HG02943 (cell line): ENCODE measurements at regions not wholly inside any gene's neighbourhood (a gene's known extent, or its start where the extent isn't known, plus 50 kb on each side); places are given as distances from the start of the nearest gene placed in this dataset.
"Not testable (repeated sequence)": the region's sequence is repeated elsewhere in the genome, so short reads cannot be mapped to it uniquely, and the experiment has no call there.

ENCODE experiments used
- ATAC-seq: cut with Tn5 transposase; IDR thresholded peaks from one replicate; pipeline ENCODE4 v1.9.1; 2021; ENCODE audit warnings: mild to moderate bottlenecking, low read depth, moderate library complexity; ENCODE audit not compliant: unreplicated experiment

DNA sequence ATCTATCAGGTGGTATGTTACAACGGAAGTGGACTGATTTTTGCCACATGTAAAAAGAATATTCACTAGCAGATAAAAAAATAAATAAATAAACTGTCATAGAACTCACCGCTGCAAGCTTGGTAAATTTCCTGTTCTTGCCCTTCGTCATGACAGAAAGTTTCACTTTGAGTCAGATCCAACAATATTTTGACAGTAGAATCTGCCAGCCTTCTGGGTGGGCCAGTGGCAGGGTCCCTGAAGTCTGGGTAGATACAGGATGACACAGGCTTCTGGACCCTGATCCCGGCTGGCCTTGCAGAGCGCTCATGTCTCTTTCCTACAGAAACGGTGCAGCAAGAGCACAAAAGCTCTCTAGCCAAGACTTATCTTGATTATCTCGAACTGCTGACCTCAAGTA lies 97.8 kb upstream of the PMAIP1 start:
- ATAC-seq: peak; percentile 83

DNA sequence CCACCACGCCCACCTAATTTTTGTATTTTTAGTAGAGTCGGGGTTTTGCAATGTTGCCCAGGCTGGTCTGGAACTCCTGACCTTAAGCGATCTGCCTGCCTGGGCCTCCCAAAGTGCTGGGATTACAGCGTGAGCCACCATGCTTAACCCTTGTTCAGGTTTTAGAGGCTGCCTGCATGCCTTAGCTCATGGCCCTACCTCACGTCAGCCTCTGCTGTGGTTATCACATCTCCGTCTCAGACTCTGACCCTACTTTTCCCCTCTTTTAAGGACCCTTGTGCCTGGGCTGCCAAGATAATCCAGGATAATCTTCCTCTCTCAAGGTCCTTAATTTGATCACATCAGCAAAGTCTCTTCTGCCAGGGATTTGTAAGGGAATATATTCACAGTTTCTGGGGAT lies 98.2 kb upstream of the PMAIP1 start:
- no peak for ATAC-seq

DNA sequence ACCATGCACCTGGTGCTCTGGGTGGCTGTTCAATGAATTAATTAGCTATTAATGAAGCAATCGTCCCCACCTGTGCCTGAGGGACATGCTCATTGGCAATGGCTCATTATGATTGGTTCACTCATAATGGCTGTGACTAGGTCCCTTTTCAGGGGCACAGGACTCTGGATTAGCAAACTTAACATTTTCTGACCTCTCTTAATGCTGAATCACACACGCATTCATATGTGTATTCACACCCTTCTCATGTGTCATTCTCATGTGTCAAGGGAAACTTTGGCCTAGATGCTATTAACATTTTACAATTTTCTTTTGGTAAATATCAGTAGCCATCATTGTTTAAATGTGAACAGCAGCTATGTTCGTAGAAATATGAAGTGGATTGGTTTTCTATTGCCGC lies 98.9 kb upstream of the PMAIP1 start:
- no peak for ATAC-seq

DNA sequence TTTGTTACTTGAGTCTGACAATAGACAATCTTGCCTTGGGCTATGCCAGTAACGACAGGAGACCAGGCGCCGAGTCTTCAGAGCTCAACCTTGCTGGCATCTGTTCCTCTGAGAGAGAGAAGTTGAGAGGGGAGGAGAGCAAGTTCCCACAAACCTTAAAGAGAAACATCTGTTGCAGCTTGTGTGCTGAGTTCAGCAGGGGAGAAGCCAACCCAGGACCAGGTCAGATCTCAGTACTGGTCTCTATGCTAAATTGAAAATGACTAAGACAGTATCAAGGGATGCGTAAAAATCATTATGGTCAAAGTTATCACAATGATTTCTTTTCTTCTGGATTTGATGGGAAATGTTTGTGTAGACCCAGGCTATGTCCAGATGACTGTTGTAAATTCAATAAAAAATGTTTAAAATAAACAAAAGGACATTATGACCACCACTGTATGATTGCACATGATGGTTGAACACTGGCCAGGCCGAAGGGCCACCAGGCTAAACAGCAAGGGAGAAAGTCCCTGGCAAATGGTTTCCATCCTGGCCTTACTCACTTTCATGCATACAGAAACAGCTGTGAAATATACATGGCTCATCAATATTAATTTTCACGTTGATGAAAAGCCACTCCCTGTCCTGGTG lies 100.3 kb upstream of the PMAIP1 start:
- ATAC-seq: no peak

DNA sequence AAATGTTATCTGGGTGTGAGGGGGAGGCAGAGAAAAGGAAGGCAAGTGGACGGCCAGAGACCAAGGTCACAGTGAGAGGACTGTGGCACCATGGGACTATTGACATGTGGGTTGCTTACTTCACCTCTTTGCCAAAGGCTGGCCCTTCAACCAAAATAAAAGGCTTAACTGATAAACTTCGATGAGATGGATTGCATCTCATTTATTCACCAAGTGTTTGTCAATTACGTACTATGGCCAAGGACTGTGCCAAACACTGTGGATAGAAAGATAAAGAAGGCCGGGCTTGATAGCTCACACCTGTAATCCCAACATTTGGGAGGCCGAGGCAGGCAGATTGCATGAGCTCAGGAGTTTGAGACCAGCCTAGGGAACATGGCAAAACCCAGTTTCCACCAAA lies 98.7 kb upstream of the CCBE1 start:
- ATAC-seq: no peak

DNA sequence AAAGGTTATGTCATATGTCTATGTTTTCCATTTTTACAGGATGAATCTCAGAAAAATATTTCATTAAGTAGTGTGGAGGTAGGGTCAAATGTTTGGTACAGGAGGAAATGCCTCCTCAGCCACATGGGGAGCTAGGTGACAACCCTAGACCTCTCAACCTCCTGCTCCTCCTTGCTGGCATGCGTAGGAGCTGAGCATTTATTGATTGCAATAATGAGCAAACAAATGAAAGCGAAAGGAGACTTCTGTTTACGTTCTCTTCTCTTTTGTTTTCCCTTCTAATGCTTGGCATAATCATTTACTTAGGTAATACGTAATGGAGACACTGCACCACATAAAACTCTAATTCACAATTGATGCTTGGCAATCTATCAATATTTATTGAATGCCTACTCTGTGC lies 95.1 kb upstream of the CCBE1 start:
- ATAC-seq: no peak

DNA sequence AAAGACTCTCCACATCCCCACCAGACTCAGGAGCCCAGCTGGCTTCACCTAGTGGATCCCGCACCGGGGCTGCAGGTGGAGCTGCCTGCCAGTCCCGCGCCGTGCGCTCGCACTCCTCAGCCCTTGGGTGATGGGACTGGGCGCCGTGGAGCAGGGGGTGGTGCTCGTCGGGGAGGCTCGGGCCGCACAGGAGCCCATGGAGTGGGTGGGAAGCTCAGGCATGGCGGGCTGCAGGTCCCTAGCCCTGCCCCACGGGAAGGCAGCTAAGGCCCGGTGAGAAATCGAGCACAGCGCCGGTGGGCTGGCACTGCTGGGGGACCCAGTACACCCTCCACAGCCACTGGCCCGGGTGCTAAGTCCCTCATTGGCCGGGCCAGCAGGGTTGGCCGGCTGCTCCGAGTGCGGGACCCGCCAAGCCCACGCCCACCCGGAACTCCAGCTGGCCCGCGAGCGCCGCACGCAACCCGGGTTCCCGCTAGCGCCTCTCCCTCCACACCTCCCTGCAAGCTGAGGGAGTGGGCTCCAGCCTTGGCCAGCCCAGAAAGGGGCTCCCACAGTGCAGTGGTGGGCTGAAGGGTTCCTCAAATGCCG lies 93.2 kb upstream of the CCBE1 start:
- ATAC-seq: not testable (repeated sequence)

DNA sequence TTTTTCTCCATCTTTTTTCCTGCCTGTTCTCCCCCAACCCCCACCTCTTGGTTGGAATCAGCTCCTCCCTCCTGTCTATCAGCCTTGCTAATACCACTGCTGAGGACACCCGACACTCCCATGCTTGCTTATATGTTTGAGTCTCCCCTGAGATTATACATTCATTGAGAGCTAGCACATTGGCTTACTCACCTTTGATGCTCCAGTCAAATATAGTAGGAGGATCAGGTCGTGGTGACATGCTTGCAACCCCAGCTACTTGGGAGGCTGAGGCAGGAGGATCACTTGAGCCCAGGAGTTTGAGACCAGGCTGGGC lies 91.5 kb upstream of the CCBE1 start:
- no peak for ATAC-seq

DNA sequence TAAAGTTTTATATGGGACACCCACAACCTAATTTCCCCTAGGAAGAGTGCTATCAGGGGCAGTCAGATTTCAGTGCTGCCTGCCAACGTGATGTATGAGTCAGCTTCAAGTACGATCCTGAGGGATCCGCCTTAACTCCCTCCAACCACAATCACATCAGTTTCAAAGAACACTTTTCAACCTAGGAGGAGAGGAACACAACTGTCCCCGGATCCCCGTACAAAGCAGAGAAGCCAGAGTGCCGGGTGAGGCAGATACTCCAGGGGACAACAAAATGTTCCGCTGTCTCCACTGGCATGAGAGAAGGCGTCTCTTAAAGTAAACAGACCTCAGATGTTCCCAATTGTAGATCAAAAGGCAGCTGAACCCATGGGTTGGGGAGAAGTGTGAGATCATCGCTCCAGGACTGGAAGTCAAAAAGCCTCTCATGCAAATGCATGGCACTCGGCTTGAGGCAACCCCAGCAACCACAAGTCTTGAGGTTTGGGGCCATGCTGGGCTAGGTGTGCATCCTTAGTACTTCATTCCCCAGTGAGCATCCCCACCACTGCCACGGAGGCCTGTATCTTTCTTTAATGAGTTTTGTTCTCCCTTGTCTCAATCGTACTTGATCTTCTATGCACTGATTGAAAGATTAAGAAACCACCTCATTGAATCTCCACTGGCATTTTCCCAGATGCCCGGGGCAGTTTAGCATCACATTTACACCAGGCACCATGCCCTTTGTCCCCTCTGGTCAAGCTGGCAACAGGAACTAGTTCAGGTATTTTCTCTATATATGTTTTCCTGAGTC lies 91.0 kb upstream of the CCBE1 start:
- no peak for ATAC-seq

DNA sequence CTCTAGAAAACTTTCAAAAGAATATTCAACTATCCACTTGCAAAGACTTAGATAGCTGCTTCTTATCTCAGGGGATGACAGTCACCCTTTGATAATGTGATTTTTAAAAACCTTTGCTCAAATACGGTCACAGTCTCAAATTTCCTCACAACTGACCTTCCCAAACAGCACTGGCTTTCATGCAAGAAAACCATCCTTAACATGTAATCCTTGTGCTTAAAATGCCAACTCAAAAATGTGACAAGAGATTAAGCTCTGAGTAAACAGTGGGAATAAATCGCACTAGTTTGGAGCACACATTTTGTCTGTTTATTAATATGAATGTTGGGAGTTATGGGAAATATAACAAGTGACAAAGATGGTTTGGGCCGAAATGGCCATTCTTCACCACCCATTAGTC lies 87.5 kb upstream of the CCBE1 start:
- no peak for ATAC-seq

DNA sequence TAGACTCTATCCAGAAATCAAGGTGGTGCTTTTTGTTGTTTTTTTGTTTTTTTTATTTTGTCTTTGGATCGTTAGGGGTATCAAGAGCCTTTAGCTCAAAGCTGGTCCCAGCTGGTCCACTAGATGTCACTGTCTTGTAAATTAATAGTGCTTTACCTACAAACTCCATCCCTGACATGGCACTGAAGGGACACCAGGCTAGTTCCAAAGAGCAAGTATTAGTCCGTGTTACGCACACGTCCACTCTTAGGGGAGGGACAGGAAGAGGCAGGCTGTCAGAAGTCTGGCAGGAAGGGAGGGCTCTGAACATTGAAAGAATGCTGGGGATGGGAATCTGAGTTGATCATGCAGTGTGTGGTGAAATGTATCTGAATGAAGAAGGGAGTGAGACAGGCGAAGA lies 85.9 kb upstream of the CCBE1 start:
- peak; percentile 78 for ATAC-seq

DNA sequence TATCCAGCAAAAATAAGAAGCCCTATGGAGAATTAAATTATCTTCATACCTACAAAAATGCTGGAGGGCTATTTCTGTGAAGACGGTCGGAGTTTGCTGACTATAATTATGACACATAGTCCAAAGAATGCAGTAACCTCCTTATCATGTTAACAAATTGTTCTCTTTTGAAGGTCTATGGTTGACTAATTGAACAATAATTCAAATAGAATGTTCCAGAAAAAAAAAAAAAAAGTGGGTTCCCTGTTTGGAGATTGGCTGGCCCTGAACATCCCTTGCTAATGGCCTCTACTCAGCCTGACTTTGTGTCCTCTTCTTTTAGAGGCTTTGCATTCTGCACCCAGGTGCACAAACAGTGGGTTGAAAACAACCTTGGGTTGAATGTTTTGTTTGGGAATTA lies 82.8 kb upstream of the CCBE1 start:
- ATAC-seq: no peak

DNA sequence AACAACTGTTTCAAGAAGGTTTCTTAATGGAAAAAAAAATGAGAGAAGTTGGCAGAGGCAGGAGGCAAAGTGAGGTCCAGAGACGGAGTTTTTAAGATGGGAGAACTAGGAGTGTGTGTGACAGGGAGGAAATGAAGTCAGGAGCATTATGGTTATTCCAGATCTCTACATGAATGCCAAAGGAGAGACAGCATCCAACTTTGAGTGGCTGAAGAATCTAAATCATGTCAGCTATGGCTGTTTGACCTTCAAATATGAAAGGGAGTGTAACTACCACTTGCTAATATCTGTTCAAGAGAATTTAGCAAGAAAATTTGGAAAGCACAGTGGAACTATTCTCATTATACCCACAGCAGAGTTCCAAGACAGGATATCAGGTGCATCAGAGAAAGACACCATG lies 81.2 kb upstream of the CCBE1 start:
- ATAC-seq: no peak

DNA sequence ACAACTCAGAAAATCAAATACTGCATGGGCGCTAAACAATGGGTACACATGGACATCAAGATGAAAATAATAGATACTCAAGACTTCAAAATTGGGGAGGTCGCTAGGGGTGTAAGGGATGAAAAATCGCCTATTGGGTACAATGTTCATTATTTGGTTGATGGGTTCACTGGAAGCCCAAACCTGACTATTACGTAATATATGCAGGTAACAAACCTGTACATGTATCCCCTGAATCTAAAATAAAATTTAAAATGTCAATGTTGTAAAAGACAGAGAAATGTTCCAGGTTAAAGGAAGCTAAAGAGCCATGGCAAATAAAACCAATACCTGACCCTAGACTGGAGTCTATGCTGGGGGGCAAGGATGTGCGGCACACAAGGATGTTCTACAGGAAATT lies 80.4 kb upstream of the CCBE1 start:
- ATAC-seq: no peak

DNA sequence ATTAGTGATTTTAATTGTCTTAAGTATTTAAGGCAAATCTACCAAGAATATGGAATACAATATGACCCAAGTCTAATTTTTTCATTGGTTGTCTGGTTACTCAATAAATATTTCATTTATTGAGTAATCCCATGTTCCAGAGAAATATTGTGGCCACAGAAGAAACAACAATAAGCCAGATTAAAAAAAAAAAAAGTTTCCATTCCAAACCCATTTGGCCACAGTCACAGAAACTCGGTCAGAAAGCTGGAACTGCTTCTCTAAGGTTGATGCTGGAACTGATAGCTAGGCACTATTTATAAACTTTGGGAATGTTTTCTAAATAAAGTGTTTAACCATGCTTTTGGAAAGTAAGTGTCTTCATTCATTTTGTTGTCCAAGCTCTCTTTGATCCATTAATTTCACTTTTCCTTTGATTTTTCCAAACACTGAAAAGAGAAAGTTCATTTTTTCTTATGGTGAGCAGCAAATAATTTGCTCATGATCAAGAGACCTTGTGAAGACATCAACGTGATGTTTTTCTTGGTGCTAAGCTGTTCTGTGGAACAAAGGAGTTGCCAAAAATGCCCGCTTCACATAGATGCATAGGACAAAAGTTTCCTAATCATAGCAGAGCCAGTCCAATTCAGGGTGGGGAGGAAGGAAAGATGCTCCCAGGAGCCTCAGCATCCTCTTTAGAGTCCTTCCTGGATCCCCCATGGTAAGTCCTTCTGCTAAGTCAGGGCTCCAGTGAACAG lies 72.1 kb upstream of the CCBE1 start:
- ATAC-seq: no peak

DNA sequence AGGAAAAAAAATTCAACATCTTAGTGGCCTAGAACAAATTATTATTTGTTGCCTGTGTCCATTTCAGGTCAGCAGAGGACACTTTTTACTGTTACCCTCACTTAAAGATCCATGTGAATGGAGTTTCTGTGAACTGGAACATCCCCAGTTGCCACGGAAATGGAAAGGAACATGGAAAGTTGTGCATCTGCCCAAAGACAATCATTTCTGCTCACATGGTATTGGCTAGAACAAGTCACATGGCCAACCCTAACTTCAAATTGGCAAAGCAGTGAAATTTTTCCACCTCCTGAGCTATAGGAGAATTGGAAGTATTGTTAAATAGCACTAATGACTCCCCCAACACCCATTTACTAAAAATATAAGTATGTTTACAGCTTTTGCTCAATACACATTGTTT lies 71.2 kb upstream of the CCBE1 start:
- no peak for ATAC-seq

DNA sequence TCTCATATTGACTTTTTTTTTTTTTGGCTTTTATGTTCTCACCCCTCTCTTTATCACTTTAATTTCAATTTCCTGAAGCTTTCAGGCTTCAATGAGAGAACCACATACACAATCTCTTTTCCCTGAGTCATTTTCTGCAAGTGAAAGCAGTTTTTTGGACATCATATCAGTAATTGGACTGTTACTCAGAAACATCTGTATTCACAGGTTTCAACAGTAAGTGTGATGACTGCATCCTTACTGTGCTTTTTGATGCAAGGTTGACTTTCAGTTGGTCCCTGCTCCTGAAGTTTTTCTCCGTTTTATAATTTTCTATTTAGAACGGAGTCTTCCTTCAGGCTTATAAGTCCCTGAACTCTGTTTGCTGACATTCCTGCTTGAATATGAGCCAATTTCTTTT lies 70.5 kb upstream of the CCBE1 start:
- ATAC-seq: no peak

DNA sequence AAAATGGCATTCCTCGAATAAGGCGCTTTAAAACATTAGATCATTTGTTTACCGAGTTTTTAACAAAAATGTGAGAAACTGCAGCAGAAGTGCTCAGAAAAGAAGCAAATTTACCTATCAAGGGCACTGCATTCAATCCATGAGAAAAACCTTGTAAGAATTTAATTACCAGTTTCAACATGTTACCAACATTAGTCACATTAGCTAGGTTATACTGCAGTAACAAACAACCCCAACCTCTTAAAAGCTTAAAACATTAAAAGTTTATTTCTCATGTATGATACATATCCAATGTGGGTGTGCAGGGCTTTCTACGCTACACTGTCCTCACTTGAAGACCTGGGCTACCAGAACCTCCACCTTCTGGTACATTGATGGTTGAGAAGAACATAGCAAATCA lies 68.1 kb upstream of the CCBE1 start:
- ATAC-seq: no peak

DNA sequence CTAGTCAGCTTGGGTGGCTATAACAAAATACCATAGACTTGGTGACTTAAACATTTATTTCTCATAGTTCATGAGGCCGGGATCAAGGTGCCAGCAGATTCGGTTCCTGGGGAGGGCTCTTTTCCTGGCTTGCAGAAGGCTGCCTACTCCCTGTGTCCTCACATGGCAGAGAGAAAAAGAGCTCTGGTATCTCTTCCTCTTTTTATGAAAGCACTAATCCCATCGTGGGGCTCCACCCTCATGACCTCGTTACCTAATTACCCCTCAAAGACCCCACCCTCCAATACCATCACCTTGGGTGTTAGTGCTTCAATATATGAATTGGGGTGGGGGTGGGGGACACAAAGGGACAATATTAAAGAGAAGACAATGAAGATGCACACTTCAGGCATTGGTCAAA lies 67.1 kb upstream of the CCBE1 start:
- no peak for ATAC-seq

DNA sequence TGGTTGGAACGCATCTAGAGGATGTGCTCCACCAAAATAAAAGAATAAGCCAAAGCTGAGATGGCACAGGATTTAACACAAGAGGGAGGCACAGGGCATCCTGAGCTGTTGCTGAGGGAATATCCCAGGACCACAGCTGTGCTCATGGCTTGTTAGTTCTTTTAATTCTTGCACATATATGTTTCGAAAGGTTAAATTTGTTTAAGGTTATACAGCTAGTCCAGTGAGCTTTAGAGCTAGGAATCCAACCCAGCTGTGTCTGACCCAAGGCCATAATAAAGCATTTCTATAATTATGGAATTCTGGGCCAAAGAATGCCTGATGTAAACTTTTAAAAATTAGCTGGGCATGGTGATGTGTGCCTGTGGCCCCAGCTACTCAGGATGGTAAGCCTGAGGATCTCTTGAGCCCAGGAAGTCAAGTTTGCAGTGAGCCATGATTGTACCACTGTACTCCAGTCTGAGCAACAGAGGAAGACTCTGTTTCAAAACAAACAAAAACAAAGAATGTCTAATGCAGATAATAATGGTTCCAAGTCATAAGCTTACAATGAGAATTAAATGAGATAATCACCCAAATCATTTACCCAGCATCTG lies 66.4 kb upstream of the CCBE1 start:
- no peak for ATAC-seq
